ENCODE measurements at regions not wholly inside any gene's neighbourhood (a gene's known extent, or its start where the extent isn't known, plus 50 kb on each side); places are given as distances from the start of the nearest gene placed in this dataset.

DNA sequence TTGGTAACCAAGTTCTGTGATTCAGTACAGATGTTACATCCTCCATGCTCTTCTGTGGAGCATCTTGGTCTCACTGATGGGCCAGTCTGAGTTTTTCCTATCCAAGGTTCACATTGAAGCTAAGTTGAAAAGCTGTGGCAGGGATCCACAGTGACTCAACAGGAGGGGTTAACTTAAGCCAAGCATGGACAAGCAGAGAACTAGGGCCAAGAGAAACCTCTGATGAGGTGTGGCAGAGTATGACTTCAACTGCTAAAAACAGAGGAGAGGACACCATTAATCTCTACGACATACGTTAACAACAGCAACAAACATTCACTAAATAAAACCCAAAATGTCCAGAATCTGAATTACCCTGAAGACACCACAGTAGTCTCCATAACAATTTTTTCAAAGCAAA is 268.1 kb upstream of the UBE2E2 start:
- H3K27ac ChIP-seq (ENCODE audit: low read depth in 2 of 2, low read length in 1 of 2), result no peak overlapping the region
- no peaks in the 10 kb centered on the region for H3K4me1 ChIP-seq (ENCODE audit: control insufficient read depth in 1 of 2, insufficient read depth in 2 of 2, low read depth in 1 of 2, low read length in 1 of 2)
- no peak overlapping the region; the same call in 1 of the 2 replicates for H2AFZ ChIP-seq (ENCODE audit: low read depth)
- DNase-seq, result no peak
- CTCF ChIA-PET, result no interaction called here
- H3K4me2 ChIP-seq, result no peak overlapping the region
- H3F3A ChIP-seq (replicated peaks; ENCODE audit: insufficient read depth), result no peaks in the 10 kb centered on the region
- whole genome bisulfite sequencing (ENCODE audit: low lambda C conversion rate), result 88% methylated on average over 2 of the region's 2 CpGs
- no peak overlapping the region for H3K9ac ChIP-seq
- H3K4me3 ChIP-seq (ENCODE audit: low read depth in 2 of 2, low read length in 1 of 2), result no peak overlapping the region
- H3K9me2 ChIP-seq, result no peaks in the 10 kb centered on the region
- TF ChIP-seq GATA2 (CRISPR knock-in tag; IDR thresholded peaks at IDR 0.05) (no peak), SIN3A (IDR thresholded peaks at IDR 0.05; ENCODE audit: borderline replicate concordance, low read depth, low read length) (no peak), RAD21 (IDR thresholded peaks at IDR 0.05; ENCODE audit: low read length) (no peak), FOXM1 (IDR thresholded peaks at IDR 0.05; ENCODE audit: low read depth) (no peak), NFIC (IDR thresholded peaks at IDR 0.05; ENCODE audit: borderline replicate concordance) (no peak), EP300 (IDR thresholded peaks at IDR 0.05; ENCODE audit: borderline replicate concordance in 1 of 2, low read depth in 1 of 2, low read length in 1 of 2) (no peak), POLR2AphosphoS5 (IDR thresholded peaks at IDR 0.05; ENCODE audit: low read depth, low read length) (no peak), ZBTB33 (IDR thresholded peaks at IDR 0.05; ENCODE audit: borderline replicate concordance, low read depth) (no peak), EZH2phosphoT487 (IDR thresholded peaks at IDR 0.05; ENCODE audit: borderline replicate concordance, low read depth) (no peak), GABPA (IDR thresholded peaks at IDR 0.05; ENCODE audit: low read depth) (no peak), ELF1 (IDR thresholded peaks at IDR 0.05) (no peak), RCOR1 (IDR thresholded peaks at IDR 0.05; ENCODE audit: low read length) (no peak), MEF2A (IDR thresholded peaks at IDR 0.05; ENCODE audit: borderline replicate concordance, low read depth) (no peak), PBX3 (IDR thresholded peaks at IDR 0.05) (no peak), RXRA (IDR thresholded peaks at IDR 0.05; ENCODE audit: borderline replicate concordance, low read depth) (no peak), FOXJ3 (CRISPR knock-in tag; IDR thresholded peaks at IDR 0.05) (no peak)
- TF ChIP-seq, protein P1, sequence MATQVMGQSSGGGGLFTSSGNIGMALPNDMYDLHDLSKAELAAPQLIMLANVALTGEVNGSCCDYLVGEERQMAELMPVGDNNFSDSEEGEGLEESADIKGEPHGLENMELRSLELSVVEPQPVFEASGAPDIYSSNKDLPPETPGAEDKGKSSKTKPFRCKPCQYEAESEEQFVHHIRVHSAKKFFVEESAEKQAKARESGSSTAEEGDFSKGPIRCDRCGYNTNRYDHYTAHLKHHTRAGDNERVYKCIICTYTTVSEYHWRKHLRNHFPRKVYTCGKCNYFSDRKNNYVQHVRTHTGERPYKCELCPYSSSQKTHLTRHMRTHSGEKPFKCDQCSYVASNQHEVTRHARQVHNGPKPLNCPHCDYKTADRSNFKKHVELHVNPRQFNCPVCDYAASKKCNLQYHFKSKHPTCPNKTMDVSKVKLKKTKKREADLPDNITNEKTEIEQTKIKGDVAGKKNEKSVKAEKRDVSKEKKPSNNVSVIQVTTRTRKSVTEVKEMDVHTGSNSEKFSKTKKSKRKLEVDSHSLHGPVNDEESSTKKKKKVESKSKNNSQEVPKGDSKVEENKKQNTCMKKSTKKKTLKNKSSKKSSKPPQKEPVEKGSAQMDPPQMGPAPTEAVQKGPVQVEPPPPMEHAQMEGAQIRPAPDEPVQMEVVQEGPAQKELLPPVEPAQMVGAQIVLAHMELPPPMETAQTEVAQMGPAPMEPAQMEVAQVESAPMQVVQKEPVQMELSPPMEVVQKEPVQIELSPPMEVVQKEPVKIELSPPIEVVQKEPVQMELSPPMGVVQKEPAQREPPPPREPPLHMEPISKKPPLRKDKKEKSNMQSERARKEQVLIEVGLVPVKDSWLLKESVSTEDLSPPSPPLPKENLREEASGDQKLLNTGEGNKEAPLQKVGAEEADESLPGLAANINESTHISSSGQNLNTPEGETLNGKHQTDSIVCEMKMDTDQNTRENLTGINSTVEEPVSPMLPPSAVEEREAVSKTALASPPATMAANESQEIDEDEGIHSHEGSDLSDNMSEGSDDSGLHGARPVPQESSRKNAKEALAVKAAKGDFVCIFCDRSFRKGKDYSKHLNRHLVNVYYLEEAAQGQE (IDR thresholded peaks at IDR 0.05; ENCODE audit: low read depth, low read length), result no peak
- TF ChIP-seq, protein P2, sequence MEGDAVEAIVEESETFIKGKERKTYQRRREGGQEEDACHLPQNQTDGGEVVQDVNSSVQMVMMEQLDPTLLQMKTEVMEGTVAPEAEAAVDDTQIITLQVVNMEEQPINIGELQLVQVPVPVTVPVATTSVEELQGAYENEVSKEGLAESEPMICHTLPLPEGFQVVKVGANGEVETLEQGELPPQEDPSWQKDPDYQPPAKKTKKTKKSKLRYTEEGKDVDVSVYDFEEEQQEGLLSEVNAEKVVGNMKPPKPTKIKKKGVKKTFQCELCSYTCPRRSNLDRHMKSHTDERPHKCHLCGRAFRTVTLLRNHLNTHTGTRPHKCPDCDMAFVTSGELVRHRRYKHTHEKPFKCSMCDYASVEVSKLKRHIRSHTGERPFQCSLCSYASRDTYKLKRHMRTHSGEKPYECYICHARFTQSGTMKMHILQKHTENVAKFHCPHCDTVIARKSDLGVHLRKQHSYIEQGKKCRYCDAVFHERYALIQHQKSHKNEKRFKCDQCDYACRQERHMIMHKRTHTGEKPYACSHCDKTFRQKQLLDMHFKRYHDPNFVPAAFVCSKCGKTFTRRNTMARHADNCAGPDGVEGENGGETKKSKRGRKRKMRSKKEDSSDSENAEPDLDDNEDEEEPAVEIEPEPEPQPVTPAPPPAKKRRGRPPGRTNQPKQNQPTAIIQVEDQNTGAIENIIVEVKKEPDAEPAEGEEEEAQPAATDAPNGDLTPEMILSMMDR (IDR thresholded peaks at IDR 0.05), result no peak
- TF ChIP-seq, protein P3, sequence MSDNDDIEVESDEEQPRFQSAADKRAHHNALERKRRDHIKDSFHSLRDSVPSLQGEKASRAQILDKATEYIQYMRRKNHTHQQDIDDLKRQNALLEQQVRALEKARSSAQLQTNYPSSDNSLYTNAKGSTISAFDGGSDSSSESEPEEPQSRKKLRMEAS (IDR thresholded peaks at IDR 0.05; ENCODE audit: low read depth), result no peak
- no peaks in the 10 kb centered on the region for H3K36me3 ChIP-seq (replicated peaks in 1 of 2; ENCODE audit: control insufficient read depth in 1 of 2, insufficient read depth in 2 of 2, low read length in 1 of 2)
- POLR2A ChIA-PET, result no interaction called here
- no peaks in the 10 kb centered on the region for H3K9me3 ChIP-seq
- no peaks in the 10 kb centered on the region for H4K20me1 ChIP-seq (ENCODE audit: insufficient read depth)
- no peaks in the 10 kb centered on the region for H3K27me3 ChIP-seq (ENCODE audit: insufficient read depth)
- H3K79me2 ChIP-seq (ENCODE audit: insufficient read depth), result no peaks in the 10 kb centered on the region

Data from SK-N-SH (cell line).